Keratinocyte (primary cell): ENCODE measurements at regions not wholly inside any gene's neighbourhood (a gene's known extent, or its start where the extent isn't known, plus 50 kb on each side); places are given as distances from the start of the nearest gene placed in this dataset.

Experiments used
- DNase-seq: peaks from one replicate; pipeline ENCODE4 v3.0.0-alpha.2; 2011; ENCODE audit warnings: low read depth, missing footprints, low spot score
- FAIRE-seq: peaks from 2 replicates; lab custom pipeline; 2011; peaks lifted over from hg19 to GRCh38; lab: Jason Lieb, UNC
- H2AFZ ChIP-seq: 2 replicates; pipeline ENCODE4 v1.6.0; 2012; ENCODE audit warnings: low read length, control low read depth, inconsistent platforms; ENCODE audit not compliant: control insufficient read depth
- H3K27ac ChIP-seq: 2 replicates; pipeline ENCODE4 v1.5.1; 2011; ENCODE audit warnings: low read length; ENCODE audit not compliant: control insufficient read depth, insufficient read depth
- H3K27me3 ChIP-seq: 3 replicates; pipeline ENCODE4 v1.6.0; 2011; ENCODE audit warnings: low read length; ENCODE audit not compliant: control insufficient read depth, insufficient read depth; ENCODE audit errors: extremely low read depth
- H3K36me3 ChIP-seq, 2 experiments: 2 replicates in 1 of 2; 3 replicates in 1 of 2; pipeline ENCODE4 v1.5.1; 2011; ENCODE audit warnings: low read length in 2 of 2, mild to moderate bottlenecking in 1 of 2; ENCODE audit not compliant: control insufficient read depth in 2 of 2, insufficient read depth in 2 of 2; ENCODE audit errors: extremely low read depth in 1 of 2
- H3K4me1 ChIP-seq: 3 replicates; pipeline ENCODE4 v1.5.1; 2011; ENCODE audit warnings: low read length; ENCODE audit not compliant: control insufficient read depth, insufficient read depth; ENCODE audit errors: extremely low read depth
- H3K4me2 ChIP-seq: 3 replicates; pipeline ENCODE4 v1.6.0; 2011; ENCODE audit warnings: low read depth, low read length; ENCODE audit not compliant: control insufficient read depth, insufficient read depth; ENCODE audit errors: extremely low read depth
- H3K4me3 ChIP-seq, 3 experiments: fragments of 200-600 bp in 1 of 3; sonication (generic) in 1 of 3; 2 replicates in 2 of 3; 3 replicates in 1 of 3; pipeline ENCODE4 v1.5.1; 2011 to 2016; ENCODE audit warnings: low read length in 3 of 3, mild to moderate bottlenecking in 3 of 3, control low read depth in 2 of 3, inconsistent platforms in 1 of 3, low read depth in 1 of 3, mixed read lengths in 1 of 3, mixed run types in 1 of 3, moderate library complexity in 1 of 3; ENCODE audit not compliant: control insufficient read depth in 2 of 3, insufficient read depth in 2 of 3; ENCODE audit errors: extremely low read depth in 1 of 3
- H3K79me2 ChIP-seq: 2 replicates; pipeline ENCODE4 v1.6.0; 2012; ENCODE audit warnings: low read length; ENCODE audit not compliant: control insufficient read depth, insufficient read depth
- H3K9ac ChIP-seq: 3 replicates; pipeline ENCODE4 v1.6.0; 2011; ENCODE audit warnings: low read length; ENCODE audit not compliant: control insufficient read depth, insufficient read depth; ENCODE audit errors: extremely low read depth
- H3K9me1 ChIP-seq: 3 replicates; pipeline ENCODE4 v1.6.0; 2011; ENCODE audit warnings: low read length; ENCODE audit not compliant: control insufficient read depth, insufficient read depth; ENCODE audit errors: extremely low read depth
- H3K9me3 ChIP-seq: 2 replicates; pipeline ENCODE4 v1.5.1; 2012; ENCODE audit warnings: low read depth, low read length; ENCODE audit not compliant: control insufficient read depth
- H4K20me1 ChIP-seq: 3 replicates; pipeline ENCODE4 v1.6.0; 2011; ENCODE audit warnings: low read length; ENCODE audit not compliant: control insufficient read depth, insufficient read depth; ENCODE audit errors: extremely low read depth
- EZH2 ChIP-seq: IDR thresholded peaks from one replicate; pipeline ENCODE4 v1.6.1; 2012; ENCODE audit warnings: inconsistent platforms, mild to moderate bottlenecking, low read length, moderate library complexity
- dilution Hi-C: fragments of 300-500 bp; cut with MboI; formaldehyde crosslinking; loops from one replicate; pipeline ENCODE4 v1.7.0; 2020; ENCODE audit warnings: low sequenced_read_pairs; ENCODE audit not compliant: extremely low pct_ligation_motif_present
- TF ChIP-seq, protein P1 (sequence below), 3 experiments: IDR thresholded peaks in 1 of 3; conservative IDR thresholded peaks in 1 of 3; optimal IDR thresholded peaks in 1 of 3; 2 replicates in 2 of 3; 3 replicates in 1 of 3; pipeline versions ENCODE3 to v1.5.1; 2011; ENCODE audit warnings: low read length in 3 of 3, mild to moderate bottlenecking in 3 of 3, moderate library complexity in 2 of 3, control low read depth in 1 of 3, inconsistent platforms in 1 of 3; ENCODE audit not compliant: insufficient read depth in 2 of 3; ENCODE audit errors: extremely low read depth in 1 of 3

GRCh38 chr9:93874242-93874641, 80.9 kb downstream of the BARX1 start:
- Histone ChIP-seq H3K4me3 (no peak overlapping the region), H3K9me3 (no peaks in the 10 kb centered on the region), H3K36me3 (no peaks in the 10 kb centered on the region), H3K4me2 (no peak overlapping the region), H3K79me2 (no peaks in the 10 kb centered on the region), H3K27me3 (no peaks in the 10 kb centered on the region), H3K9me1 (no peaks in the 10 kb centered on the region), H4K20me1 (no peaks in the 10 kb centered on the region), H3K9ac (no peak overlapping the region), H3K27ac (no peak overlapping the region), H2AFZ (no peak overlapping the region), H3K4me1 (no peaks in the 10 kb centered on the region)
- dilution Hi-C loops = no loop called here
- FAIRE-seq = no peak
- TF ChIP-seq, protein P1, sequence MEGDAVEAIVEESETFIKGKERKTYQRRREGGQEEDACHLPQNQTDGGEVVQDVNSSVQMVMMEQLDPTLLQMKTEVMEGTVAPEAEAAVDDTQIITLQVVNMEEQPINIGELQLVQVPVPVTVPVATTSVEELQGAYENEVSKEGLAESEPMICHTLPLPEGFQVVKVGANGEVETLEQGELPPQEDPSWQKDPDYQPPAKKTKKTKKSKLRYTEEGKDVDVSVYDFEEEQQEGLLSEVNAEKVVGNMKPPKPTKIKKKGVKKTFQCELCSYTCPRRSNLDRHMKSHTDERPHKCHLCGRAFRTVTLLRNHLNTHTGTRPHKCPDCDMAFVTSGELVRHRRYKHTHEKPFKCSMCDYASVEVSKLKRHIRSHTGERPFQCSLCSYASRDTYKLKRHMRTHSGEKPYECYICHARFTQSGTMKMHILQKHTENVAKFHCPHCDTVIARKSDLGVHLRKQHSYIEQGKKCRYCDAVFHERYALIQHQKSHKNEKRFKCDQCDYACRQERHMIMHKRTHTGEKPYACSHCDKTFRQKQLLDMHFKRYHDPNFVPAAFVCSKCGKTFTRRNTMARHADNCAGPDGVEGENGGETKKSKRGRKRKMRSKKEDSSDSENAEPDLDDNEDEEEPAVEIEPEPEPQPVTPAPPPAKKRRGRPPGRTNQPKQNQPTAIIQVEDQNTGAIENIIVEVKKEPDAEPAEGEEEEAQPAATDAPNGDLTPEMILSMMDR (optimal IDR thresholded peaks at IDR 0.05 in 1 of 3, IDR thresholded peaks at IDR 0.05 in 1 of 3, conservative IDR thresholded peaks at IDR 0.05 in 1 of 3; ENCODE audit: extremely low read depth in 1 of 3, insufficient read depth in 2 of 3, low read length in 3 of 3) = no peak
- TF ChIP-seq EZH2 = no peak
- no peak for DNase-seq

GRCh38 chr9:93871286-93871685, 83.9 kb downstream of the BARX1 start:
- Histone ChIP-seq H3K79me2 (no peaks in the 10 kb centered on the region), H4K20me1 (no peaks in the 10 kb centered on the region), H3K4me1 (no peaks in the 10 kb centered on the region), H3K4me2 (no peak overlapping the region), H3K27me3 (no peaks in the 10 kb centered on the region), H3K9ac (no peak overlapping the region), H3K9me1 (no peaks in the 10 kb centered on the region), H3K9me3 (no peaks in the 10 kb centered on the region), H3K4me3 (no peak overlapping the region), H3K36me3 (no peaks in the 10 kb centered on the region), H3K27ac (no peak overlapping the region), H2AFZ (no peak overlapping the region)
- TF ChIP-seq EZH2 = no peak
- TF ChIP-seq, protein P1 (optimal IDR thresholded peaks at IDR 0.05 in 1 of 3, IDR thresholded peaks at IDR 0.05 in 1 of 3, conservative IDR thresholded peaks at IDR 0.05 in 1 of 3; ENCODE audit: extremely low read depth in 1 of 3, insufficient read depth in 2 of 3, low read length in 3 of 3) = no peak
- FAIRE-seq (no peak), DNase-seq (no peak)
- dilution Hi-C loops = no loop called here
